ENCODE measurements at regions not wholly inside any gene's neighbourhood (a gene's known extent, or its start where the extent isn't known, plus 50 kb on each side); places are given as distances from the start of the nearest gene placed in this dataset.
A peak's percentile ranks its signal among the peaks of the same experiment; 100 is the strongest.

- no peak for DNase-seq (ENCODE audit: low read depth)
- no peak for TF ChIP-seq MYC (IDR thresholded peaks at IDR 0.05; ENCODE audit: low read depth, low read length)
- TF ChIP-seq CTCF (IDR thresholded peaks at IDR 0.05; ENCODE audit: low read depth, low read length) = no peak
- TF ChIP-seq POLR2A (IDR thresholded peaks at IDR 0.05; ENCODE audit: extremely low read depth, insufficient read length) = no peak
- no peak for TF ChIP-seq MAX (IDR thresholded peaks at IDR 0.05; ENCODE audit: low read depth, low read length)
- H3K4me3 ChIP-seq (ENCODE audit: low read depth, low read length) = no peak overlapping the region
Measured at GRCh38 chr7:10662982-10663884, 310.4 kb upstream of the PHF14 start.

- no peak for DNase-seq (ENCODE audit: low read depth)
- TF ChIP-seq POLR2A (IDR thresholded peaks at IDR 0.05; ENCODE audit: extremely low read depth, insufficient read length) = no peak
- no peak for TF ChIP-seq MAX (IDR thresholded peaks at IDR 0.05; ENCODE audit: low read depth, low read length)
- TF ChIP-seq CTCF (IDR thresholded peaks at IDR 0.05; ENCODE audit: low read depth, low read length) = no peak
- no peak for TF ChIP-seq MYC (IDR thresholded peaks at IDR 0.05; ENCODE audit: low read depth, low read length)
- no peak overlapping the region for H3K4me3 ChIP-seq (ENCODE audit: low read depth, low read length)
Measured at GRCh38 chr7:10672186-10672585, 301.5 kb upstream of the PHF14 start.

- DNase-seq (ENCODE audit: low read depth) = no peak
- TF ChIP-seq POLR2A (IDR thresholded peaks at IDR 0.05; ENCODE audit: extremely low read depth, insufficient read length) = no peak
- no peak overlapping the region for H3K4me3 ChIP-seq (ENCODE audit: low read depth, low read length)
Measured at GRCh38 chr7:10677211-10677610, 296.5 kb upstream of the PHF14 start.

- no peak for TF ChIP-seq POLR2A (IDR thresholded peaks at IDR 0.05; ENCODE audit: extremely low read depth, insufficient read length)
- TF ChIP-seq MYC (IDR thresholded peaks at IDR 0.05; ENCODE audit: low read depth, low read length) = no peak
- TF ChIP-seq CTCF (IDR thresholded peaks at IDR 0.05; ENCODE audit: low read depth, low read length) = no peak
- no peak for TF ChIP-seq MAX (IDR thresholded peaks at IDR 0.05; ENCODE audit: low read depth, low read length)
- H3K4me3 ChIP-seq (ENCODE audit: low read depth, low read length) = no peak overlapping the region
- DNase-seq (ENCODE audit: low read depth) = peak; percentile 20
Measured at GRCh38 chr7:10677668-10678232, 295.9 kb upstream of the PHF14 start.

GRCh38 chr7:10684606-10685005 is 289.1 kb upstream of the PHF14 start:
- DNase-seq (ENCODE audit: low read depth) = no peak
- TF ChIP-seq CTCF (IDR thresholded peaks at IDR 0.05; ENCODE audit: low read depth, low read length) (no peak), POLR2A (IDR thresholded peaks at IDR 0.05; ENCODE audit: extremely low read depth, insufficient read length) (no peak), MAX (IDR thresholded peaks at IDR 0.05; ENCODE audit: low read depth, low read length) (no peak), MYC (IDR thresholded peaks at IDR 0.05; ENCODE audit: low read depth, low read length) (no peak)
- H3K4me3 ChIP-seq (ENCODE audit: low read depth, low read length) = no peak overlapping the region

- TF ChIP-seq MYC (IDR thresholded peaks at IDR 0.05; ENCODE audit: low read depth, low read length) (no peak), CTCF (IDR thresholded peaks at IDR 0.05; ENCODE audit: low read depth, low read length) (no peak), POLR2A (IDR thresholded peaks at IDR 0.05; ENCODE audit: extremely low read depth, insufficient read length) (no peak), MAX (IDR thresholded peaks at IDR 0.05; ENCODE audit: low read depth, low read length) (no peak)
- no peak for DNase-seq (ENCODE audit: low read depth)
Measured at GRCh38 chr7:10685040-10685439, 288.6 kb upstream of the PHF14 start.

More at GRCh38 chr7:10685040-10685439, 288.6 kb upstream of the PHF14 start:
- no peak overlapping the region for H3K4me3 ChIP-seq (ENCODE audit: low read depth, low read length)

Measured in NB4 (cell line).